HuH-7.5 (cell line): ENCODE measurements at regions not wholly inside any gene's neighbourhood (a gene's known extent, or its start where the extent isn't known, plus 50 kb on each side); places are given as distances from the start of the nearest gene placed in this dataset.

Experiments
- DNase-seq: peaks from one replicate; pipeline ENCODE4 v3.0.0; 2011; ENCODE audit warnings: low spot score

DNA sequence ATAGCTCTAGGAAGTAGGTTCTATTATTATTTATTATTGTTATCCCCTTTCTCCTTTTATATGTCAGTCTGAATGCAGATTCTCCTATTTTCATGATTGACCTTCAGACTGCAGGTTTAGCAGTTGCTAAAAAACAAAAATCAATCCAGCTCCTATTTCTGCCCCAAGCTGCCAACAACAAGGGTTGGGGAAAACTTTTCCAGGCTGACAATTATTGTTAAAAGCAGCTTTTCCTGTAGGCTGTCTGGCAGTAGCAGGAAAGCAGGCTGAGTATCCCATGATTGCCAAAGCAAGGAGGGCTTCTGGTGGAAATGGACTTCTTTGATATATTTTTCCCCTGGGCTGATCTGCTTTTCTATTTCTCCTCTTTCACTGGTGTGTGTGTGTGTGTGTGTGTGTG is 78.0 kb upstream of the CTLA4 start:
- DNase-seq = no peak

- no peak for DNase-seq
These were observed 77.3 kb upstream of the CTLA4 start for GRCh38 chr2:203790134-203790852.

DNA sequence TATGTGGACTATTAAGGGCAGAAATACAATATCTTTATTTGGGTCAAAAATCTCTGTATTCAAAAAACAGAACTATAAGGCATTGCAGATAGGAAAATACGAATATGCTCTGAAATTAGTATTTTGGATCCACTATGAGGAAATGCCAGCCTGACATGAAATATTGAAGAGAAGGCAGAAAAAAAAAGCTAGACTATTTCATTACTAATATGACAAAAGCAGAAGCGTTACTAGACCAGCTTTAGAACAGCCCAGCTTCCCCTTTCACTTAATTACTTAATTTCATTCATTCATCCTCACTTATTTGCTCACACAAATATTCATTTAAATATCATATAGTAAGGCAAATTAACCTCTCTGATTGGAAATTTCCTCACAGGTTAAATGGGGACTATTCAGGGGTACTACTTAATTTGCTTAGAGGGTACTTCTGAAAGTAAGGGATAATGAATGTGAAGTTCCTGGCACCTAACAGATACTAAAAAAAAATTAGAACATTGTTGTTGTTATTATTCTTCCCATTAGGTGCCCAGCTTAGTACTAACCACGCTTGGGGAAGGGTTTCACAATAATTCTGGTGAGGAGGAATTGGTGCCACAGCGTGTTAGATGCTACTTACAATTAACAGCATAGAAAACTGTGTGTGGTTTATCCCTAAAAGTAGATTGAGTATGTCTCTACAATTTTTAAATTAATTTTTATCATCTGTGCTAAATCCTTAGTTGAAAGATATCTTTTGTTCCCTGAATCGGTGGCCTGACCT is 71.1 kb upstream of the CTLA4 start:
- DNase-seq = no peak

- no peak for DNase-seq
These were observed 70.3 kb upstream of the CTLA4 start for GRCh38 chr2:203797276-203797675.

GRCh38 chr2:203797712-203798111 is 69.9 kb upstream of the CTLA4 start:
- no peak for DNase-seq

GRCh38 chr2:203798296-203799087 is 69.1 kb upstream of the CTLA4 start:
- no peak for DNase-seq

DNA sequence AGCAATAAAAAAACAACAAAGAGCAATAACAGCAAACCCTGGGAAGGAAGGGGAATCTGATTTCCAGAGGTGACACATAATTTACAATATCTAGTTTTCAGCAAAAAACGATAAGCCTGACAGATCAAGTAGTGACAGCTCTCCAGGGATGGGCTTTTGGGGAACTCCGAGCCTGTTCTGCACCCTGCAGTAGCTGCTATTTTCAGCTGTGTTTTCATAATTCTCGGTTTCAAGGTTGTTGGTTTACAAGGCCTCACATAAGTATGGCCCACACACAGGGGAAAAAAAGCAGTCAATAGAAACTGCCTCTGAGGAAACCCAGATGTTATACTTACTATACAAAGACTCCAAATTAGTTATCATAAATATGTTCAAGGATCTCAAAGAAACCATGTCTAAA is 67.7 kb upstream of the CTLA4 start:
- no peak for DNase-seq

DNA sequence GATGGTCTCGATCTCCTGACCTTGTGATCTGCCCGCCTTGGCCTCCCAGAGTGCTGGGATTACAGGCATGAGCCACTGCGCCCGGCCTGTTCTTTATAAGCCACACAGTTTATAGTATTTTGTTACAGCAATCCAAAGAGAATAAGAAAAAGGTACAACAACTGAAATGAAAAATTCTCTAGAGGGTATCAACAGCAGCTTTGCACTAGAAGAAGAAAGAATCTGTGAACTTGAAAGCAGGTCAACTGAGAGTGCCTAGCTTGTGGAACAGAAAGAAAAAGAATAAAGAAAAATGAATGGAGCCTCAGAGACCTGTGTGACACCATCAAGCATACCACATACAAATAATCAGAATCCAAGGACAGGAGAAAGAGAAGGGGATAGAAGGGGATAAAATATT is 66.8 kb upstream of the CTLA4 start:
- no peak for DNase-seq

GRCh38 chr2:203802342-203803052 is 65.1 kb upstream of the CTLA4 start:
- DNase-seq = no peak

GRCh38 chr2:203803053-203803429 is 64.5 kb upstream of the CTLA4 start:
- DNase-seq = no peak

DNA sequence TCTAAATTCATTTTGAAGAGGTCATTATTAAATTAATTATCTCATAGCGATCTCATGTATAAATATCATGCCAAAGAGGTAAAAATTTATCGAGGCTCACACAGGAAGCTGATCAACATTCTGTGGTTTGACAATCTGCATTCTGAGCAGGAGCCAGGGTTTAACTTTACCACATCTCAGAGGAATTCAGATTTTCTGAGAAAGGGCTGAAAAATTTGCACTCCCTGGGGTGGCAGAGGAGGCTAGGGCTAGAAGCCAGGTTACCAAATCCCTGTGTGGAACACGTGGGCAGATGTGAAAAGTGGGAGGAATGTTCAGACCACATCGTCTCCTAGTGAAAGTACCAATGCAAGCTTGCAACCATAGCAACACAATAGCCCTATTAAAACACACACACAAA is 63.5 kb upstream of the CTLA4 start:
- DNase-seq = no peak

DNA sequence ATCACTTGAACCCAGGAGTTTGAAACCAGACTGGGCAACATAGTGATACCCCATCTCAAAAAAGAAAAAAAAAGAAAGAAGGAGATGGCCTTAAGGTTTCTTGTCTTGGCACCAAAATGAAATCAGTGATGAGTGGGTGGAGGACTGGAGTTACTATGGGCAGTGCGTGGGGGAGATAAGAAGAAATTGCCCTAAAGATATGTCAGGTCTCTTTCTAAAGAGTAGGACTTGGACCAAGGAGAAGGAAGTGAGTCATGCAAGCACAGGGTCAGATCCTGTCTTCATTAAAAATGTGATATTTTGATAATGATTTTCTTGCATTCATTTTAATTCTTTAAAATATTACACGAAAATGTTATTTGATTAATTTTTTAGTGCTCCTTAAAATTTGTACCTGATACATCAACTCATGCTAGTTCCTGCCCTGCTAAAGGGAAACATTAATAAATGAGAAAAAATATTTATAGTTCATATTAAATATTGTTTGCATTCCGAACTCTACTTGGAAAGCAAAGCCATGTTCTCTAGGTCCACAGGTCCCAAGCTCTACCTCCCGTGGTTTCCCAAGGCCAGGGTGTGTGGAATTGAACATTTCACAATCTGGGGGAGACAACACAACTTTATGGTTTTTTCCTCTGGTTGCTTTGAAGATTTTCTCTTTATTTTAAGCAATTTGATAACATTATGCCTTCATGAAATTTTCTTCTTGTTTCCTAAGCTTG is 62.6 kb upstream of the CTLA4 start:
- no peak for DNase-seq

DNA sequence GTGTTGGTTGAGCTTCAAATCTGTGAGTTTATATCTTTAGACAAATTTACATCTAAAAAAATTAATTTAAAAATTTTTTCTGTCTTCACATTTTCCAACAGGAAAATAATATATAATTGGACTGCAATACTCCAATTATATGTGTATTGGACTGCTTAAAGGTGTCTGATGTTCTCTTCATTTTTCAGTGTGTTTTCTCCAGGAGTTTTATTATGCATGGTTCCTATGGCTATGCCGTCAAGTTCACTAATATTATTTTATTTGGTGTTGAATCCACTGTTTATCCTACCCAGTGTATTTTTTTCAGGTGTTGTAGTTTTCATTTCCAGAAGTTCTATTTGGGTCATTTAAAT is 62.1 kb upstream of the CTLA4 start:
- no peak for DNase-seq

DNA sequence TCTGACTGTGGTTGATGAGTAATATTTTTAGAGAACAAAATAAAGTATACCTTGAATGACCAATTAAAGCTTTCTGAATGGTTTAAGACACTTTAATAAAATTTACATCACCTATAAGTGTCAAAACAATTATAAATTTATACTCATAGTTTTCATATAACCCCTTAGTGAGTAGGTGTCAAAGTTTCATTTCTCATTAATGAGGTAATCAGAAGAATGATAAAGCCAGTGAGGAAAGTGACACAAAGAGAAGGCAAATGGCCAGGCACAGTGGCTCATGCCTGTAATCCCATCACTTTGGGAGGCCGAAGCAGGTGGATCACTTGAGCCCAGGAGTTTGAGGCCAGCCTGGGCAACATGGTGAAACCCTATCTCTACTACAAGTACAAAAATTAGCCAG is 60.8 kb upstream of the CTLA4 start:
- DNase-seq = no peak

- no peak for DNase-seq
These were observed 59.4 kb upstream of the CTLA4 start for GRCh38 chr2:203808046-203808750.

DNA sequence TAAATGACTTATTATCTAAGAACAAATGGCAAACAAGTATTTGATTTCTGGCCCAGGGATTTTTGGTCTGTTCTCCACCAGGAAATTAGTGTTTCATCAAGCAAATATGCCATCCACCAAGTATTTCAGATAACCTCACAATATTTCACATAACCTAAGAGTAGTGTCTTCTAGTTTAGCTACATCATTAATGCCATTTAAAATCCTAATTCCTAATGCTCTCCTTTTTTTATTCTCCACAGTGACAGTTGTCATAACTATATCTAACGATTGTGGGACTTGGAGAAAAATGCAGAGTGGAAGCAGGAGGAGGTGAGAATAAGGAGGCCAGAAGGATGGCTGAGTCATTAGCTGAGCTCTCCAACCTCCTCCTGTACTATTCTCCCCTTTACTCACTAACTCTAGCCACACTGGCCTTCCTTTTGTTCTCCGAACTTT is 58.5 kb upstream of the CTLA4 start:
- no peak for DNase-seq

GRCh38 chr2:203809991-203810510 is 57.5 kb upstream of the CTLA4 start:
- DNase-seq = no peak

DNA sequence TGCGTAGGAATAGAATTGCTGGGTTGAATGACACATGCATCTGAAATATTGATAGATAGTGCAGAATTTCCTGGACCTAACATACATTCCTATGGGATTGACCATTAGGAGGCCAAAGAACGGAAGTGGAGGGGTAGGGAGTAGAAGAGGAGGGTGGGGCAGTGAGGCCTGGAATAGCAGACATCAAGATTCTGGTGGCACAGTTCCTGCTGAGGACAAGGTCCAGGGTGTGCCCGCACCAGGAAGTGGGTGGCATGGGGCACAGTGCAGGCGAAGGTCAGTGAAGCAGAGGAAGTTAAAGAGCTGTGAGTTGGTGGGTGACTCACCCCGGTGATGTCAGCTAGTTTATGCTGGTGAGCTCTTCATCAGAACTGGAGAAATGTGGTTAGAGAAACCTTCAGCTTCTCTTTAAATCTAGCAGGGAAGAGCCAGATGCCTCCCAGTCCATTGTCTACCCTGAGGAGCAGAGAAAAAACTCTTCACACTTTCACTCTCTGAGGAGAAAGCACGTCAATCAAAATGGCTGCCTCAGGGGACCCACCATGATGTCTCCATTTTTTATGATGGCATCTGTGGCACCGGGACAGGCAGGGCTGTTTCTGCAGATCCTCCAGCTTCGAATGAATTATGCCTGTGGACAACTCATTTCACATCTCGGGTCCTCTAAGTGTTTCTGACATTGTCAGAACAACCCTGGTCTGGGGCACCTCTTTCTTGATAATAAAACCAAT is 55.9 kb upstream of the CTLA4 start:
- DNase-seq = no peak

DNA sequence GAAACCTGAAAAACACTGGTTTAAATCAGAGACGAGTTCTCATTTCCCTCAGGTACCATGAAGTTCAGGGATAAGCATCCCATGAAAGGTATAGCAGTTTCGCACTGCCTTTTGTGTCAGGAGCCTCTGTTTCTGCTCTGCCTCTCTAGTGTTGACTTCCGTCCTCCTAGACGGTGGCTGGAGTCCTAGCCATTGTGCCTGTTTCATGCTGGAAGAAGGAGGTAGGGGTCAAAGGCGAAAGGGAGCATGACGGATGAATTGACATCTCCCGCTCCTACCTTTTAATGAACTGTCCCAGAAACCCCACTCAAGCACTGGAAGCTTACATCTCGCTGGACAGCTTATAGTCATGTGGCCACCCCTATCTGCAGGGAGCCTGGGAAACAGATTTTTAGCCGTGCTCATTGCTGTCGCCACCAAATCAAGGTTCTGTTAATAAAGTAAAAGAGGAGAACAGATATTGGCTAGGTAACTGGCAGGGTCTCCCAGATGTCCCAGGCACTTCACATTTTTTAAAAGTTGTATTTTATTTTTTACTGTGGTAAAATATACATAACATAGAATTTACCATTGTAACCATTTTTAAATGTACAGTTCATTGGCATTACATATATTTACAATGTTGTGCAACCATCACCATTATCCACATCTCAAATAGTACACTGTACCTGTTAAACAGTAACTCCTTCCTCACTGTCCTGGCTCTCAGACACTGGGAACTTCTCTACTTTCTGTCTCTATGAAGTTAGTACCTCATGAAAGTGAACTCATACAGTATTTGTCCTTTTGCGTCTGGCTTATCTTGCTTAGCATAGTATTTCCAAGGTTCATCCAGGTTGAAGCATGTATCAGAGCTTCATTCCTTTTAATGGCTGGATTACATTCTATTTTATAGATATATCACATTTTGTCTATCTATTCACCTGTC is 55.0 kb upstream of the CTLA4 start:
- DNase-seq = no peak
